Common myeloid progenitor, CD34-positive (primary cell): ENCODE measurements at regions not wholly inside any gene's neighbourhood (a gene's known extent, or its start where the extent isn't known, plus 50 kb on each side); places are given as distances from the start of the nearest gene placed in this dataset.

Source experiments
- CTCF ChIA-PET: fragments of 350-600 bp; sonication (Branson Sonifier 250); formaldehyde crosslinking; loops from one replicate; lab custom pipeline; 2021; ENCODE audit warnings: antibody characterized with exemption; lab: Charles Lee
- POLR2A ChIA-PET: fragments of 350-600 bp; sonication (Branson Sonifier 250); formaldehyde crosslinking; loops from one replicate; lab custom pipeline; 2021; ENCODE audit warnings: antibody characterized with exemption; lab: Charles Lee
- DNase-seq, 3 donors: peaks; one replicate each; pipeline versions ENCODE4 v3.0.0 to v3.0.0-alpha.2; 2013
- H3K27ac ChIP-seq, 2 experiments: 1 replicate in 1 of 2; 2 replicates in 1 of 2; pipeline ENCODE4 v1.7.0; 2013; ENCODE audit warnings: inconsistent platforms in 2 of 2, low read length in 2 of 2, mild to moderate bottlenecking in 2 of 2, low read depth in 1 of 2, moderate library complexity in 1 of 2; ENCODE audit not compliant: severe bottlenecking in 2 of 2, insufficient read depth in 1 of 2, poor library complexity in 1 of 2
- H3K27me3 ChIP-seq, 5 experiments: replicated peaks in 2 of 5; 1 replicate in 3 of 5; 2 replicates in 2 of 5; pipeline versions ENCODE4 v1.6.1 to v1.7.0; 2013; ENCODE audit warnings: low read length in 4 of 5, mild to moderate bottlenecking in 2 of 5, moderate library complexity in 2 of 5, inconsistent platforms in 1 of 5; ENCODE audit not compliant: insufficient read depth in 5 of 5, control insufficient read depth in 4 of 5
- H3K36me3 ChIP-seq, 4 experiments: 1 replicate in 2 of 4; 2 replicates in 2 of 4; pipeline versions ENCODE4 v1.6.1 to v1.7.0; 2013; ENCODE audit warnings: low read length in 3 of 4, control low read depth in 1 of 4, mild to moderate bottlenecking in 1 of 4; ENCODE audit not compliant: control insufficient read depth in 4 of 4, insufficient read depth in 4 of 4
- H3K4me1 ChIP-seq, 4 experiments: 1 replicate in 3 of 4; 2 replicates in 1 of 4; pipeline versions ENCODE4 v1.6.1 to v1.7.1; 2013; ENCODE audit warnings: low read length in 3 of 4, mild to moderate bottlenecking in 3 of 4, control low read depth in 1 of 4, inconsistent platforms in 1 of 4, moderate library complexity in 1 of 4; ENCODE audit not compliant: control insufficient read depth in 4 of 4, insufficient read depth in 4 of 4; ENCODE audit errors: control extremely low read depth in 1 of 4
- H3K4me3 ChIP-seq, 7 experiments: 1 replicate in 4 of 7; 2 replicates in 3 of 7; pipeline versions ENCODE4 v1.5.1 to v1.7.0; 2013; ENCODE audit warnings: mild to moderate bottlenecking in 7 of 7, low read length in 6 of 7, moderate library complexity in 6 of 7, inconsistent platforms in 2 of 7, low read depth in 2 of 7, control low read depth in 1 of 7; ENCODE audit not compliant: insufficient read depth in 4 of 7, control insufficient read depth in 1 of 7; ENCODE audit errors: extremely low read depth in 1 of 7
- H3K9me3 ChIP-seq, 5 experiments: 1 replicate in 4 of 5; 2 replicates in 1 of 5; pipeline versions ENCODE4 v1.6.1 to v1.7.1; 2013; ENCODE audit warnings: low read length in 4 of 5, mild to moderate bottlenecking in 2 of 5, inconsistent platforms in 1 of 5, low read depth in 1 of 5, moderate library complexity in 1 of 5; ENCODE audit not compliant: control insufficient read depth in 4 of 5, insufficient read depth in 2 of 5; ENCODE audit errors: control extremely low read depth in 1 of 5
- WGBS: methylation state at CpG from one replicate; pipeline ENCODE4 v1.1.5; 2013; ENCODE audit not compliant: insufficient coverage; 5-methylcytosine and 5-hydroxymethylcytosine counted together

DNA sequence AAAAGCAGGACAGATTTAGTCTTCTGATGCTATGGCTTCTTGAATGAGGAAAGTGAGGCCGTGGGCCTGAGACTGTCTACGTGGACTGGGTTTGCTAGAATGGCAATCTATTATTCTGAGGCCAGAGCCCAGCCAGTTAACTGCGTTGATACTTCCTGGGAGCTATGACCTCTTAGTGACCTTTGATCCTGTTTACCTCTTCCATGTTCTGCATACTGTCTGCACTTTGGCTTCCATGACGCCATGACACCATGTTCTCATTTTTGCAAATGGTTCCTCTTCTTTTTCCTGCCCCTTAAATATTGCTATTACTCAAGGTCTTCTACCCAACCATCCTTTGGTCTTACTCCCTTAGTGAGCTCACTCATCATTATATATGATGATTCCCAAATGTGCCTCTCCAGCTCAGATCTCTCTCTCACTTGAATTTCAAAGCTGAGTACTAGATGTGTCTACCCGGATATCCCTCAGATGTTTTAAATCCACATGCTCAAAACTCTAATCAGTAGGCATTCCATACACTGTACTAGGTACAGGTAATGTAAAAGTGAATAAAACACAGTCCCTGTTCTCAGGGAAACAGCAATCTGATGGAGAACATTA lies 66.1 kb upstream of the ATP1A1 start:
- DNase-seq = no peak
- Histone ChIP-seq H3K9me3 (no peaks in the 10 kb centered on the region), H3K4me3 (no peak overlapping the region), H3K27me3 (no peaks in the 10 kb centered on the region), H3K36me3 (no peaks in the 10 kb centered on the region), H3K27ac (no peak overlapping the region), H3K4me1 (no peaks in the 10 kb centered on the region)
- CTCF ChIA-PET = no interaction called here
- POLR2A ChIA-PET = no interaction called here
- 87% methylated on average over 3 of the region's 5 CpGs for WGBS

DNA sequence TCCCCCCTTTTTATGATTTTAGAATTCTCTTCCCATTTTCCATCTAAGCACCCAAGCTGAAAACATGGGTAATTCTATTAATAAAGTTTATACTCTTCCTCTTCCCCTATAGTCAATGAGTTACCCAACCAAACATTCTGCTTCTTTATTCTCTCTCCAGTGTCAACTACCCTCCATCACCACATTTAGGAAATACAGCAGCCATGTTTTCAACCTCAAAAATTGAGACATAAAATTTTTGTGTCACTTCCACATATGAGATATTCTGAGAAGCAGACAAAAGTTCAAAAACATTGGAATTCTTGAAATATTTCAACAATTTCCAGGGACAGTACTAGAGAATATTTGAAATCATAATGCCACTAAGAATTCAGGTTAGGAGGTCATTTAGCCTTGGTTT lies 64.8 kb upstream of the ATP1A1 start:
- no peaks in the 10 kb centered on the region for H3K36me3 ChIP-seq
- ChIA-PET POLR2A (no interaction called here), CTCF (no interaction called here)
- no peaks in the 10 kb centered on the region for H3K9me3 ChIP-seq
- no peak overlapping the region for H3K27ac ChIP-seq
- no peak overlapping the region for H3K4me3 ChIP-seq
- H3K27me3 ChIP-seq = no peaks in the 10 kb centered on the region
- no peaks in the 10 kb centered on the region for H3K4me1 ChIP-seq
- no peak for DNase-seq

GRCh38 chr1:116309090-116309870 lies 63.8 kb upstream of the ATP1A1 start:
- Histone ChIP-seq H3K27me3 (no peaks in the 10 kb centered on the region), H3K4me3 (no peak overlapping the region), H3K9me3 (no peaks in the 10 kb centered on the region), H3K27ac (no peak overlapping the region), H3K36me3 (no peaks in the 10 kb centered on the region), H3K4me1 (no peaks in the 10 kb centered on the region)
- CTCF ChIA-PET = interaction anchor here (1.2 kb wide), 1 partner anchor 75 kb away, joined by 4 read pairs; no protein-coding TSS in a partner anchor
- DNase-seq = no peak
- POLR2A ChIA-PET = interaction anchor here (0.7 kb wide), 1 partner anchor 85 kb away, joined by 4 read pairs; no protein-coding TSS in a partner anchor
- WGBS = 94% methylated on average over 6 of the region's 7 CpGs

GRCh38 chr1:116310180-116310579 lies 62.9 kb upstream of the ATP1A1 start:
- H3K4me3 ChIP-seq = no peak overlapping the region
- CTCF ChIA-PET = no interaction called here
- POLR2A ChIA-PET = no interaction called here

GRCh38 chr1:116311193-116311592 lies 61.9 kb upstream of the ATP1A1 start:
- no peaks in the 10 kb centered on the region for H3K4me1 ChIP-seq
- H3K27me3 ChIP-seq = no peaks in the 10 kb centered on the region
- CTCF ChIA-PET = no interaction called here
- no peak overlapping the region for H3K27ac ChIP-seq
- no peaks in the 10 kb centered on the region for H3K9me3 ChIP-seq
- DNase-seq = no peak
- WGBS = 85% methylated on average over 7 of the region's 9 CpGs
- POLR2A ChIA-PET = no interaction called here
- H3K4me3 ChIP-seq = no peak overlapping the region
- H3K36me3 ChIP-seq = no peaks in the 10 kb centered on the region

More at GRCh38 chr1:116310180-116310579, 62.9 kb upstream of the ATP1A1 start:
- Histone ChIP-seq H3K9me3 (no peaks in the 10 kb centered on the region), H3K4me1 (no peaks in the 10 kb centered on the region), H3K27me3 (no peaks in the 10 kb centered on the region), H3K36me3 (no peaks in the 10 kb centered on the region), H3K27ac (no peak overlapping the region)
- WGBS = 82% methylated on average over 4 of the region's 4 CpGs
- no peak for DNase-seq

DNA sequence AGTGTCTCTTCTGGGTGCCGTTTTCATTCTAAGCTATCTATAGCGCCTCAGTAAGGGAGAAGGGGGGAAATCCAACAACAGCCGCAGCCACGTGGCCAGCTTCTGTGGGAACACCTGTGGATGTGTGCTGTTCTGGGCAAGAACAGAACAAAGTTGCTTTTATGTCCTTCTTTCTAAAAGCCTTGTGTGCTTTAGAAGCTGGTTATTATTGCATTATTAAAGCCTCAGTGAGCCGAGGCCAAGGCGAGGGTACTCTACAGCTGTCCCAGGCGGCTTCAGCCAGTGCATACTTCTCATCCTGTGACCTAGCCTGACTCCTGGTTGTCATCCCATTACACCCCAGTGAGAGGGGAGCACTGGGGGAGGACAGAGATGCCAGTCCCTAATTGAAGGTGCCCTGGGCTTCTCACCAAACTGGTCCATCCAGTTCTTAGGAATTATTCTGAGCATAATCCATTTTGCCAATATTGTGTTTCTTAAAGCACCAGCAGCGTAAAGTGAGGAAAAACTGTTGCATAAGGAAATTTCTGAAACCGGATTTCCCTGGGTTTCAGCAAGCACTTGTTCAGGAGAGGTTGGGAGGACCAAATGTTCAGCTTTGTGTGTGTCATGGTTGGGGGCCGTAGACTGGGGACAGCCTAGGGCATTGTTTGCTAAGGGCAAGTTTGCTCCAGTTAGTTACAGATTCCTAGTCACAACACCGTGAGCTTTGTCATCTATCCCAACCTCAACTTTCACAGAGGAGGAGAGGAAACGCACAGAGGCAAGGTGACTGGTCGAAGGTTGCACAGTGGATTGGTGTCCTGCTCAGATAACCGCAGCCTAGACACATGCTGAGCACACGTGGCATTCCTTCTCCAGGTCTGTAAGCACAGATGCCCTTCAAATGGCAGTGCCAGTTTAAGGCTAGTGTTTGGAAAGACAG lies 61.0 kb upstream of the ATP1A1 start:
- CTCF ChIA-PET = no interaction called here
- no peak overlapping the region for H3K27ac ChIP-seq

More for the DNA sequence above, 61.0 kb upstream of the ATP1A1 start:
- no peak for DNase-seq
- Histone ChIP-seq H3K36me3 (no peaks in the 10 kb centered on the region), H3K27me3 (no peaks in the 10 kb centered on the region), H3K4me3 (no peak overlapping the region), H3K4me1 (no peaks in the 10 kb centered on the region), H3K9me3 (no peaks in the 10 kb centered on the region)
- 92% methylated on average over 9 of the region's 15 CpGs for WGBS
- POLR2A ChIA-PET = no interaction called here
